SK-N-MC (cell line): ENCODE measurements at regions not wholly inside any gene's neighbourhood (a gene's known extent, or its start where the extent isn't known, plus 50 kb on each side); places are given as distances from the start of the nearest gene placed in this dataset.
"Not testable (repeated sequence)": the region's sequence is repeated elsewhere in the genome, so short reads cannot be mapped to it uniquely, and the experiment has no call there.

Experiments
- EZH2 ChIP-seq: fragments of 200-600 bp; sonication (generic); IDR thresholded peaks from one replicate; pipeline ENCODE4 v1.6.1; 2017; ENCODE audit warnings: antibody characterized with exemption
- POLR2AphosphoS5 ChIP-seq: IDR thresholded peaks from 2 replicates; pipeline ENCODE4 v1.6.1; 2012; ENCODE audit warnings: mild to moderate bottlenecking, low read depth, low read length, borderline replicate concordance

GRCh38 chr2:111465521-111465920, 344.8 kb downstream of the BCL2L11 start:
- TF ChIP-seq POLR2AphosphoS5, EZH2: not testable (repeated sequence)
